GM12874 (cell line): ENCODE measurements at regions not wholly inside any gene's neighbourhood (a gene's known extent, or its start where the extent isn't known, plus 50 kb on each side); places are given as distances from the start of the nearest gene placed in this dataset.
A peak's percentile ranks its signal among the peaks of the same experiment; 100 is the strongest.

Source experiments
- TF ChIP-seq, protein P1 (sequence below): IDR thresholded peaks from 2 replicates; pipeline ENCODE4 v1.5.1; 2011; ENCODE audit warnings: low read depth, mild to moderate bottlenecking, control low read depth, low read length, moderate library complexity; ENCODE audit not compliant: insufficient read depth

- TF ChIP-seq, protein P1, sequence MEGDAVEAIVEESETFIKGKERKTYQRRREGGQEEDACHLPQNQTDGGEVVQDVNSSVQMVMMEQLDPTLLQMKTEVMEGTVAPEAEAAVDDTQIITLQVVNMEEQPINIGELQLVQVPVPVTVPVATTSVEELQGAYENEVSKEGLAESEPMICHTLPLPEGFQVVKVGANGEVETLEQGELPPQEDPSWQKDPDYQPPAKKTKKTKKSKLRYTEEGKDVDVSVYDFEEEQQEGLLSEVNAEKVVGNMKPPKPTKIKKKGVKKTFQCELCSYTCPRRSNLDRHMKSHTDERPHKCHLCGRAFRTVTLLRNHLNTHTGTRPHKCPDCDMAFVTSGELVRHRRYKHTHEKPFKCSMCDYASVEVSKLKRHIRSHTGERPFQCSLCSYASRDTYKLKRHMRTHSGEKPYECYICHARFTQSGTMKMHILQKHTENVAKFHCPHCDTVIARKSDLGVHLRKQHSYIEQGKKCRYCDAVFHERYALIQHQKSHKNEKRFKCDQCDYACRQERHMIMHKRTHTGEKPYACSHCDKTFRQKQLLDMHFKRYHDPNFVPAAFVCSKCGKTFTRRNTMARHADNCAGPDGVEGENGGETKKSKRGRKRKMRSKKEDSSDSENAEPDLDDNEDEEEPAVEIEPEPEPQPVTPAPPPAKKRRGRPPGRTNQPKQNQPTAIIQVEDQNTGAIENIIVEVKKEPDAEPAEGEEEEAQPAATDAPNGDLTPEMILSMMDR, result no peak
Observed at GRCh38 chr7:48992816-48993215, 68.5 kb downstream of the CDC14C start.

DNA sequence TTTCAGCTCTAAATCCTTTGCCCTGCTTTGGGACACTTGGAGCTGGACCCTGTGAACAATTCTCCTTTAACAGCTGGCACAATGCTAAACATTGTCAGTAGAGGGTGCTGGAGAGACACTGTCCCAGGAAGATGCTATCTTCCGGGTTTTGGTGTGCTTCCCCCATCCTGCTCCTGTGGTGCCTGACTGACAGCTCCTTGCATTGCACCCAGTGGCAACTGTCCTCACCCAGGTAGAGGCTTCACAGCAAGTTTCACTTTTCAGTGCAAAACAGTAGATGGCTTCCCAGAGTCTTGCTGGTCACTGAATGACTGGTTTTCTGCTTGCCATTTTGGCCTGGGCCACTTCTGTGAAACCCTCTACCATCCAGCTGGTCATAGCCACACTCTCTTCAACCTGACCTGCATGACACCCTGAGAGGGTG lies 77.3 kb downstream of the CDC14C start:
- TF ChIP-seq, protein P1, result peak; percentile 76

DNA sequence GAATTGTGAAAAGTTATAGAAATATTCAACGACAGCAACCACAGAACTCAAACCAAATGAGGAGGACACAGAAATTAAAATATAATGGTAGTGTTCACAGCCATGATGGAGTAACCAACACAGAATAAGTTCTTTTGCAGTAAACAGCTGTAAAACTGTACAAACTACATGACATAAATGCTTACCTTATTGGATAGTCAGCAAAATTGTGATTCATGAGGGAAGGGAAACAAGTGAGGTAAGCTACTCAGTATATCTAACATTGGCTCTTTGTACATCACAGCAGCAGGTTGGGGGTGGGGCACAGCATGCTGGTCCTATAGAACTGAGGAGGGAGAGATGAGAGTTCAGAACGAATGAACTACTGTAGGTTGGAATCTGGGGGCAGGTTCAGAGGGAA lies 86.4 kb downstream of the CDC14C start:
- TF ChIP-seq, protein P1, result no peak

- TF ChIP-seq, protein P1, result no peak
Observed at GRCh38 chr7:49014870-49015269, 90.5 kb downstream of the CDC14C start.

- TF ChIP-seq, protein P1, result no peak
Observed at GRCh38 chr7:49020145-49020544, 95.8 kb downstream of the CDC14C start.

GRCh38 chr7:49022448-49022847 lies 98.1 kb downstream of the CDC14C start:
- TF ChIP-seq, protein P1, result no peak

GRCh38 chr7:49023345-49024328 lies 99.3 kb downstream of the CDC14C start:
- TF ChIP-seq, protein P1, result no peak
